ENCODE measurements at regions not wholly inside any gene's neighbourhood (a gene's known extent, or its start where the extent isn't known, plus 50 kb on each side); places are given as distances from the start of the nearest gene placed in this dataset.
"Not testable (repeated sequence)": the region's sequence is repeated elsewhere in the genome, so short reads cannot be mapped to it uniquely, and the experiment has no call there.

DNA sequence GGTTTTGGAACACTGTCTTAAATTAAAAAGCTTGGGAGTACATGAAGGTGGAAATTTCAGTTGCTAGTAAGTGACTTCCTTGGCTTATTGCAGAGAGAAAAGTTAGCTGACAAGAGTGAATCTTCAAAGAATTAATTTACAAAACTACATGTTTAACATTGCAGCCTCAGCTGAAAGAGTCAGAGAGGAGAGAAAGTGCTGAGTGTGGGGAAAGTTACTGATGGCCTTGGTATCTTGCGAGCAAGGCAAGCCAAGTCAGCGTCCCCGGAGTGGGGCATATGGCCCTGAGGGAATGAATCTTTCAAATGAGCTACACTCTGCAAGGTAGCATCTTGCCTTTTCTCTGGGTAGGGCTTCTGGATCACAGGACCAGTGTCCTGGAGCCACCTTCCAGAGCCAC, 131.3 kb downstream of the LPIN1 start:
- DNase-seq: no peak

- DNase-seq: not testable (repeated sequence)
Measured at GRCh38 chr2:11885253-11885652, 138.8 kb downstream of the LPIN1 start.

- not testable (repeated sequence) for DNase-seq
Measured at GRCh38 chr2:11886899-11887298, 140.5 kb downstream of the LPIN1 start.

GRCh38 chr2:11889101-11889850, 142.8 kb downstream of the LPIN1 start:
- DNase-seq: no peak

DNA sequence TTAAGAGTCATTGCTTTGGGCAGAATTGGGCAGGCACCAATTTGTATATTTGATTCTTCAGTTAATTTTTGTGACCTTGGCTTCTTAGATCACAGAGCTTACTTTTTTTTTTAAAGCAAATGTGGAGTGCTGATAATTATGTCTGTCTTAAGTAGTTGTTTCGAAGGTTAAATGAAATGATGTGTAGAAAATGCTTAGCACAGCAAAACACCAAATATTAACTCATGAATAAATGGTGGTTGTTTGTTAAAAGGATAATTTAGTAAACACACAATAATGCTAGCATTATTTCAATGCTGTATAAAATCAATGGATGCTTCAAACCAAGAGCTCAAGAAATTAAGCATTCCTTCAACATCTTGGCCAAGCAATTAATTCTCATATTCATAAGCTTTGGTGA, 143.4 kb downstream of the LPIN1 start:
- no peak for DNase-seq

- no peak for DNase-seq
Measured at GRCh38 chr2:11891028-11891427, 144.6 kb downstream of the LPIN1 start.

GRCh38 chr2:11891671-11892440, 145.4 kb downstream of the LPIN1 start:
- no peak for DNase-seq

DNA sequence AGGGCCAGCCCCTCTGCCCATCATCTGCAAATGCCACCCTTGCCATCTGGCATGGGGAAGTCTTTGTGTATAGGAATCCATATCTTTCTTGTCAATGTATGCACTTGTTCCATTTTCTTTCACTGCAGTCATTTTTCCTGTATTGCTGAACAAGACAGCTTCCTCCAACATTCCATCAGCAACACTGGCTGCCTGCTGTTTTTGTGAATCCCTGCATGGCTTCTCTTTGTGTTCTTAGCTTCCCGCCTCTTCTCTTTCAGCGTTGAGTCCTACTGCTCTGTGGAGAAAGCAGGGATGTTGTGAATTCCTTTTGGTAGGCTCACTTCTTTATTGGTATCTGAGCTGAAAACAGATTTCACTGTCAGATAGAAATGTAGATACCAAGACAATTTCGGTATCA, 150.0 kb downstream of the LPIN1 start:
- DNase-seq: no peak

- DNase-seq: no peak
Measured at GRCh38 chr2:11898576-11898975, 152.1 kb downstream of the LPIN1 start.

GRCh38 chr2:11899264-11899818, 152.9 kb downstream of the LPIN1 start:
- DNase-seq: no peak

GRCh38 chr2:11900891-11901290, 154.5 kb downstream of the LPIN1 start:
- DNase-seq: not testable (repeated sequence)

GRCh38 chr2:11901351-11902069, 155.1 kb downstream of the LPIN1 start:
- no peak for DNase-seq

DNA sequence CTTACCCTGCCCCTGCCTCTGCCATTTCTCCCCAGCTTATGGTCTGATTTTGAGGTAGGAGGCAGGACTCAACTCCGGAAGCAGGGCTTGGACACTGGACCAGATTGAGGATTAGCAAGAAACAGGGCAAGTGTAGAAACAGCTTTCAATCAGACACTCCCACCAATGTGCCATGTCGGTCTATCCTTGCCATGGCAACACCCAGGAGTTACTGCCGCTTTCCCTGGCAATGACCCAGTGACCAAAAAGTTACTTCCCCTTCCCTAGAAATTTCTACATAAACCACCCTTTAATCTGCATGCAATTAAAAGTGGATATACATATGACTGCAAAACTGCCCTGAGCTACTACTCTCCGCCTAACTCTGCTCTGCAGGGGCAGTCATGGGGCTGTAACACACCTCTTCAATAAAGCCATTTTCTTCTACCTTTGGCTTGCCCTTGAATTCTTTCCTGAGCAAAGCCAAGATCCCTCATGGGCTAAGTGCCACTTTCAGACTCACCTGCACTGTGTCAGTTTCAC, 156.7 kb downstream of the LPIN1 start:
- no peak for DNase-seq

DNA sequence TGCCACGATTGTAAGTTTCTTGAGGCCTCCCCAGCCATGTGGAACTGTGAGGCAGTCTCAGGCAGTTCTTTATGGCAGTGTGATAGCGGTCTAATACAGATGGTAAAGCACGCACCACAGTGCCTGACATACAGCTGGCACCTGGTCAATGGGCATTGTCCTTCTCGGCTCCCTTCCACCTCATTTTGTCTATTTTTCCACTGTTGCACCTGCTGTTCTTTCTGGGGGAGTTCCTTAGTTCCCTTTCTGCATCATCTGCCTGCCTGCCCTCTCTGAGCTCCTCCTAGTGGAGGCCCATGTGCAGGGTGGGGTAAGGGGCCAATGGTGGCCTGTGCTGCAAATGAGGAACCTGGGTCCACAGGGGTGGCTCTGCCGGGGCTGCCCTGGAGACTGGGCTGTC, 157.6 kb downstream of the LPIN1 start:
- no peak for DNase-seq

DNA sequence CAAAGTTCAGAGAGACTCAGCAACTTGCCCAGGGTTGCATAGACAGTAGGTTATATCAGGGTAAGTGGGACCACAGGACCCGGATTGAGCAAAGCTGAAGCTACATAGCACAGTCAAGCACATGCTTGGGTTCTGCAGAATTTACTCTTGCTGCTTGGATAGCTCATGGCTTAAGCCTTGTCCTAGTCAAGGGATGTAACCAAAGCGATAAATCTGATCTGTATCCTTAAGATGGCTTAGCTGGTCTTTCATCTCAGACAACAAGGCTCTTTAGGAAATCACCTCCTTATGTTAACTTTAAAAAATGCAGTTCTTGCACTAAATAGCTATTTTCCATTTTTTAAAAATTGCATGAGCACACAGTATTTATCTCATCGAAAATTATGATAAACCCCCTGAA, 158.5 kb downstream of the LPIN1 start:
- DNase-seq: no peak

DNA sequence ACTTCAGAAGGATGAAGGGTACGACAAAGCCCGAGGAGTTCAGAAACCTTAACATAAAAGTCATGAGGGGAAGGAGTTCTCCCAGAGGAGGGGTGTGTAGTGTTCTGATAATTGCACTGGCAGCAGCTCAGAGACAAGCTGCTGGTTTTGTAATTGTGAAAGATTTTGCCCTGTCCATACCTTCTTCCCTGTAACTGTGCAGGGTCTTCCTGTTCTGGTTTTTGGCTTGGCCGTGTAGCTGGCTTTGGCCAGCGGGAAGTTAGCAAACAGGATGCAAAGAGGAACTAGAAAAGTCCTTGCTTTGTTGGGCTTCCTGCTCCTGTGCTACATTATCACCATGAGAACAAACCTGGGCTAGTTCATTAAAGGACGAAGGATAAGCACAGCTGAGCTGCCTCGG, 160.8 kb downstream of the LPIN1 start:
- DNase-seq: no peak

DNA sequence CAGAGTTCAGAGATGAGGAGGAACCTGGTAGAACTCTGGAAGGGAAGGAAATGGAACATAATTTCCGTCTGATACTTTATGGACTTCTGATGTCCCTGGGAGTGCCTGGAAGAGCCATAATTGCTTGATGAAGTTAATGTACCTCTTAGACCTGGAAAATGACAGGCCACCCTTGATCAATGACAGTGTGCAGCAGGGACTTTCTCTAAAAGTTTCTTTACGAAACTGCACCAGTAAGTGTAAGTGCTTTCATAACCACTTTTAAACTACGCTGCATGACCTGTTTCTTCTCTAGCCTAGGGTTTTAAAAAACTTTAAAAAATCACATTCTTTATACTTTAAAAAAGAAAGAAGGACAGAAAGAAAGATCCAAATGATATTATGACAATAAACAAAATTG, 164.5 kb downstream of the LPIN1 start:
- no peak for DNase-seq

DNA sequence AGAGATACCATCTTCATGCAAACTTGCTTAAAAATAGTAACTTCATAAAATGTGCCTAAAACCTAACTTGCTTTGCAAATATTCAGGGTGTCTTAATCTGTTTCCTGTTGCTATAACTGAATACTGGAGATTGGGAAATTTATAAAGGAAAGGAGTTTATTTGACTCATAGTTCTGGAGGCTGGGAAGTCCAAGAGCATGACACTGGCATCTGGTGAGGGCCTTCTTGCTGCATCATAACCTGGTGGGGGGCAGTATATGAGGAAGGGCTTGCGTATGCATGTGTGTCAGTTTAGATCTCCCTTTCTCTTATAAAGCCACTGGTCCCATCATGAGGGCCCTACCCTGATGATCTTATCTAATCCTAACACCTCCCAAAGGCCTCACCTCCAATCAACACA, 166.5 kb downstream of the LPIN1 start:
- DNase-seq: no peak

DNA sequence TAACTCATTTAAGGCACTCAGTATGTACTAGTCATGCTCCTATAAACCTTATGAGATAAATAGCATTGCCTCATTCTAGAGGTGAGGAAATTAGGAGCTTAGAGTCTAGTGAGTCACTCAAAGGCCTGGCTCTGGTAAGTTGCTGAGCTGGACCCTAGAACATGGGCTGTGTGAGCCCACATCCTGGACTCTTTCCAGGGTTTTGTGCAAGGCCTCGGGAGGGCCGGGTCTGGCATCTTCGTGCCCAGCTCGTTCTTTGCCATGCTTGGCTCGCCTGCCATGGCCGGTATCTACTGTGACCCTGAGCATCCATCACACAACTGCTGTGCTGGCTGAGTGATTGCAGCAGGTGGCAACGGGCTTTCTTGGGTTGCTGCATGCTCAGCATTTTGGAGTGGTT, 168.0 kb downstream of the LPIN1 start:
- no peak for DNase-seq

DNA sequence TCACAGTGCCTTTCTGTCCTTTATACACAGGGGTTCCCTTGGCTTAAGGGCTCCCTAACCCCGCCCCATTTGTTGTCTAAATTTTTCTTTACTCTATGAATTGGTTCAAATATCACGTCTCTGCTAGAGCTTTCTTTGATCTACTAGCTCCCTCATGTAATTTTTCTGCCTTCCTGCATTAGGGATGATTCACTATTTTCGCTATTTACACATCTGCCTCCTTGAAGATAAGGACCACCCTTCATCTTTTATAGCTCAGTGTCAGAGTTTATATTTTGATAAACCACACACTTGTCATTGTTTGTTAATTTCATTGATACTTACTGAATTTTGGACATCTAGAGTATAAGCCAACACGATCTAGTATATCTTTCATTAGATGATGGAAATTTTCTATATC, 169.2 kb downstream of the LPIN1 start:
- no peak for DNase-seq

DNA sequence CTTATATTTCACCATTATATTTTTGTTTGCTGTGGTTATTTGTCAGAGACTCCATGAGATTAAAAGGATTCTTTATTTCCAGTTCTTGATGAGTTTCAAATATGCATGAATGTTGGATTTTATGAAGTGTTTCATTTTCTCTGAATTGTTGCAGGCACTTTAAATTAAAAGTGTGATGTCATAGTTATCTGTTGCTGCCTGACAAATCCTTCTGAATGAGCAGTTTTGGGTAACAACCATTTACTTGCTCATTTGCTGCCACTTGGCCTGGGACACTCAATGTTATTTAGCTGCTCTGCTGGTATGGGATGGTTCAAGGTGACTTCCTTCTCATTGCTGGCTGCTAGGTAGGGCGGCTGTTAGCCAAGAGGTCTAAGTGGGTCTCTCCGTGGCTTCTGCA, 173.5 kb downstream of the LPIN1 start:
- no peak for DNase-seq

- no peak for DNase-seq
Measured at GRCh38 chr2:11920993-11921583, 174.7 kb downstream of the LPIN1 start.

DNA sequence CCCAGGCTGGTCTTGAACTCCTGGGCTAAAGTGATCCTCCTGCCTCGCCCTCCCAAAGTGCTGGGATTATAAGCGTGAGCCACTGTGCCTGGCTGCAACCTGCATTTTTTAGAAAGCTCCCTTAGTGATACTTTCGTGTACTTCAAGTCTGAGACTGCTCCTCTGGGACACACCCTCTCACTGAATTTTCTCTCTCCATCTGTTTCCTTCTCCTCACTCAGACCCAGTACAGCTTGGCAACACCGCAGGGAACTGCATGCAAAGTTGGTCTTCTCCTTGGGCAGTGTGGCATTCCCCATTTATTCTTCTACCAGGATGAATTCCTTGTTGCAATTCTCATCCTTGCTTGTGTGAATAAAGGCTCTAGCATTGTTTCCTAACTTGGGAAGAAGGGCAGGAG, 175.9 kb downstream of the LPIN1 start:
- DNase-seq: no peak
